Uterus (tissue), 2 donors: ENCODE measurements at regions not wholly inside any gene's neighbourhood (a gene's known extent, or its start where the extent isn't known, plus 50 kb on each side); places are given as distances from the start of the nearest gene placed in this dataset.

Source experiments
- POLR2A ChIP-seq, 2 donors: fragments of 450-650 bp; IDR thresholded peaks; one replicate each; pipeline ENCODE4 v1.6.1; 2016; ENCODE audit warnings: antibody characterized with exemption in 2 of 2, mild to moderate bottlenecking in 1 of 2, moderate library complexity in 1 of 2
- TF ChIP-seq, protein P1 (sequence below), 4 experiments: fragments of 200-600 bp in 2 of 4; fragments of 450-650 bp in 2 of 4; sonication (generic) in 2 of 4; IDR thresholded peaks; one replicate each; pipeline ENCODE4 v1.5.1; 2016 to 2019; ENCODE audit warnings: antibody characterized with exemption in 4 of 4, mild to moderate bottlenecking in 2 of 4, moderate library complexity in 1 of 4

DNA sequence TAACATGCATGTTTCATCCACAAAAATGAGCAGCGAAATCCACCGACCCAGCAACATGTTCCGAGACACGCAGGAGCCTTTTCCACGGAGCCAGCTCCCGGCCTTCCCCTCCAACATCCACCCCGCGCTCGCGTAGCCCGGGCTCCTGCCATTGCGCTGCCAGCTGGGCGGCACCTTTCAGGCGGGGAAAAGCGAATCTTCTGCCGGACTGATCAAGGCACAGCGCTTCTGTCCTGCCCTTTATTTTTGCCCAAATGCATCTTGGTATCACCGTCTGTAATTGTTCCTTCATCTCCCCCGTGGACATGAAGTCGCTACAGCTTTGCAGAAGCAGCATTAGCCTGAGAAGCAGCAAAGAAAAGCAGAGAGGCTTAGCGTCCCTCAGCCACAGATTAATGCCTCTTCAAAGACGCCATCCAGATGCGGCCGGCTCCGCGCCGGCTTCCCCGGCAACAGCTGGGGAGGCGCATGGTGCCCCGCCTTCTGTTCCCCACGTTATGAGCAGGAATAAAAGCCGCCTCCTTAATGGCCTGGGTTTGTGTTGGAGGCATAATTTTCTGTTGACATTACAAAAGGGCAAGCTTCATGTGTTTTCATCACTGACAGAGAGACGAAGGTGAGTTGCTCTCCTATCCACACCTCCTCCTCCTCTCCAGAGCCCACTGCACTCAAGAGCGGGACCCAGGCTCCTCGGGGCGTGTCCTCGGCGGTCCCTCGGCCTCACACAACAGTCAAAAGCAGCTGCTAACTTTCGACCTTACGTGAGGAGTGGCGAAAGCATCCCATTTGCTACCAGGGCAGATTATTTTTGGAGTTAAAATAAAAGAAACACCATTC, 122.1 kb upstream of the SALL3 start:
- TF ChIP-seq, protein P1, sequence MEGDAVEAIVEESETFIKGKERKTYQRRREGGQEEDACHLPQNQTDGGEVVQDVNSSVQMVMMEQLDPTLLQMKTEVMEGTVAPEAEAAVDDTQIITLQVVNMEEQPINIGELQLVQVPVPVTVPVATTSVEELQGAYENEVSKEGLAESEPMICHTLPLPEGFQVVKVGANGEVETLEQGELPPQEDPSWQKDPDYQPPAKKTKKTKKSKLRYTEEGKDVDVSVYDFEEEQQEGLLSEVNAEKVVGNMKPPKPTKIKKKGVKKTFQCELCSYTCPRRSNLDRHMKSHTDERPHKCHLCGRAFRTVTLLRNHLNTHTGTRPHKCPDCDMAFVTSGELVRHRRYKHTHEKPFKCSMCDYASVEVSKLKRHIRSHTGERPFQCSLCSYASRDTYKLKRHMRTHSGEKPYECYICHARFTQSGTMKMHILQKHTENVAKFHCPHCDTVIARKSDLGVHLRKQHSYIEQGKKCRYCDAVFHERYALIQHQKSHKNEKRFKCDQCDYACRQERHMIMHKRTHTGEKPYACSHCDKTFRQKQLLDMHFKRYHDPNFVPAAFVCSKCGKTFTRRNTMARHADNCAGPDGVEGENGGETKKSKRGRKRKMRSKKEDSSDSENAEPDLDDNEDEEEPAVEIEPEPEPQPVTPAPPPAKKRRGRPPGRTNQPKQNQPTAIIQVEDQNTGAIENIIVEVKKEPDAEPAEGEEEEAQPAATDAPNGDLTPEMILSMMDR (IDR thresholded peaks at IDR 0.05), result no peak
- no peak for TF ChIP-seq POLR2A (IDR thresholded peaks at IDR 0.05)
